HG03097 (cell line): ENCODE measurements at regions not wholly inside any gene's neighbourhood (a gene's known extent, or its start where the extent isn't known, plus 50 kb on each side); places are given as distances from the start of the nearest gene placed in this dataset.
"Not testable (repeated sequence)": the region's sequence is repeated elsewhere in the genome, so short reads cannot be mapped to it uniquely, and the experiment has no call there.

Source experiments
- ATAC-seq: cut with Tn5 transposase; IDR thresholded peaks from one replicate; pipeline ENCODE4 v1.9.1; 2021; ENCODE audit not compliant: unreplicated experiment, low FRiP score

GRCh38 chr7:119515214-119515613 is 757.8 kb upstream of the KCND2 start:
- no peak for ATAC-seq

- no peak for ATAC-seq
Observed at GRCh38 chr7:119515962-119516361, 757.0 kb upstream of the KCND2 start.

GRCh38 chr7:119522263-119522662 is 750.7 kb upstream of the KCND2 start:
- no peak for ATAC-seq

GRCh38 chr7:119522698-119523097 is 750.3 kb upstream of the KCND2 start:
- no peak for ATAC-seq

GRCh38 chr7:119545118-119545517 is 727.9 kb upstream of the KCND2 start:
- ATAC-seq: no peak

GRCh38 chr7:119555788-119556187 is 717.2 kb upstream of the KCND2 start:
- no peak for ATAC-seq

GRCh38 chr7:119556436-119556835 is 716.5 kb upstream of the KCND2 start:
- ATAC-seq: no peak

- ATAC-seq: no peak
Observed at GRCh38 chr7:119561751-119562150, 711.2 kb upstream of the KCND2 start.

- no peak for ATAC-seq
Observed at GRCh38 chr7:119562839-119563238, 710.1 kb upstream of the KCND2 start.

GRCh38 chr7:119571666-119572065 is 701.3 kb upstream of the KCND2 start:
- no peak for ATAC-seq

GRCh38 chr7:119572132-119572531 is 700.8 kb upstream of the KCND2 start:
- no peak for ATAC-seq

GRCh38 chr7:119572541-119572940 is 700.4 kb upstream of the KCND2 start:
- no peak for ATAC-seq

- ATAC-seq: no peak
Observed at GRCh38 chr7:119578116-119578515, 694.9 kb upstream of the KCND2 start.

GRCh38 chr7:119594956-119595355 is 678.0 kb upstream of the KCND2 start:
- no peak for ATAC-seq

GRCh38 chr7:119596651-119597050 is 676.3 kb upstream of the KCND2 start:
- no peak for ATAC-seq

- no peak for ATAC-seq
Observed at GRCh38 chr7:119606297-119606696, 666.7 kb upstream of the KCND2 start.

GRCh38 chr7:119620769-119621168 is 652.2 kb upstream of the KCND2 start:
- ATAC-seq: no peak

GRCh38 chr7:119623427-119623826 is 649.5 kb upstream of the KCND2 start:
- ATAC-seq: no peak

GRCh38 chr7:119630406-119630969 is 642.5 kb upstream of the KCND2 start:
- no peak for ATAC-seq

- not testable (repeated sequence) for ATAC-seq
Observed at GRCh38 chr7:119633812-119634211, 639.2 kb upstream of the KCND2 start.

GRCh38 chr7:119640326-119640725 is 632.6 kb upstream of the KCND2 start:
- ATAC-seq: no peak

GRCh38 chr7:119640861-119641260 is 632.1 kb upstream of the KCND2 start:
- no peak for ATAC-seq

- ATAC-seq: no peak
Observed at GRCh38 chr7:119643558-119643957, 629.4 kb upstream of the KCND2 start.
